DOHH2 (cell line): ENCODE measurements at regions not wholly inside any gene's neighbourhood (a gene's known extent, or its start where the extent isn't known, plus 50 kb on each side); places are given as distances from the start of the nearest gene placed in this dataset.

Experiments
- H3F3A ChIP-seq: fragments of 200-600 bp; sonication (generic), shearing (Covaris generic); 2 replicates; pipeline ENCODE4 v1.6.0; 2016; ENCODE audit warnings: antibody characterized with exemption, mild to moderate bottlenecking; ENCODE audit not compliant: control insufficient read depth, insufficient read depth
- H3K27ac ChIP-seq: fragments of 200-600 bp; sonication (generic); 2 replicates; pipeline ENCODE4 v1.5.1; 2014; ENCODE audit warnings: low read depth, mild to moderate bottlenecking, low read length, moderate library complexity
- H3K27me3 ChIP-seq: fragments of 200-600 bp; sonication (generic); 2 replicates; pipeline ENCODE4 v1.6.1; 2014; ENCODE audit warnings: mild to moderate bottlenecking, low read length, mixed read lengths; ENCODE audit not compliant: control insufficient read depth
- H3K36me3 ChIP-seq: fragments of 200-600 bp; sonication (generic); 2 replicates; pipeline ENCODE4 v1.6.1; 2014; ENCODE audit warnings: mild to moderate bottlenecking, low read length, moderate library complexity, mixed read lengths; ENCODE audit not compliant: control insufficient read depth
- H3K4me1 ChIP-seq: fragments of 200-600 bp; sonication (generic); 2 replicates; pipeline ENCODE4 v1.6.1; 2014; ENCODE audit warnings: mild to moderate bottlenecking, low read length, mixed read lengths; ENCODE audit not compliant: control insufficient read depth
- H3K4me2 ChIP-seq: fragments of 200-600 bp; sonication (generic); 2 replicates; pipeline ENCODE4 v1.6.0; 2014; ENCODE audit warnings: mild to moderate bottlenecking, low read length, moderate library complexity
- H3K4me3 ChIP-seq: fragments of 200-600 bp; sonication (generic); 2 replicates; pipeline ENCODE4 v1.5.1; 2014; ENCODE audit warnings: mild to moderate bottlenecking, low read length, mixed read lengths
- H3K79me2 ChIP-seq: fragments of 200-600 bp; sonication (generic); 2 replicates; pipeline ENCODE4 v1.6.1; 2014; ENCODE audit warnings: mild to moderate bottlenecking, low read length, mixed read lengths; ENCODE audit not compliant: control insufficient read depth
- H3K9me2 ChIP-seq: fragments of 200-600 bp; sonication (generic); replicated peaks from 2 replicates; pipeline ENCODE4 v1.6.1; 2014; ENCODE audit warnings: mild to moderate bottlenecking, low read length, mixed read lengths; ENCODE audit not compliant: control insufficient read depth
- H3K9me3 ChIP-seq: fragments of 200-600 bp; sonication (generic); 2 replicates; pipeline ENCODE4 v1.6.1; 2014; ENCODE audit warnings: antibody characterized with exemption, low read length, mixed read lengths; ENCODE audit not compliant: control insufficient read depth, insufficient read depth
- H4K20me1 ChIP-seq: fragments of 200-600 bp; sonication (generic); 2 replicates; pipeline ENCODE4 v1.6.0; 2014; ENCODE audit warnings: low read depth, mild to moderate bottlenecking, antibody characterized with exemption, low read length, moderate library complexity; ENCODE audit not compliant: control insufficient read depth, insufficient read depth
- EZH2phosphoT487 ChIP-seq: fragments of 200-600 bp; sonication (generic); IDR thresholded peaks from 2 replicates; pipeline ENCODE4 v1.6.1; 2017; ENCODE audit warnings: borderline replicate concordance, mild to moderate bottlenecking, antibody characterized with exemption, low read length, moderate library complexity, mixed read lengths
- TF ChIP-seq, protein P1 (sequence below): fragments of 200-600 bp; sonication (generic); IDR thresholded peaks from one replicate; pipeline ENCODE4 v1.5.1; 2014; ENCODE audit warnings: antibody characterized with exemption, mild to moderate bottlenecking, low read depth, low read length; ENCODE audit not compliant: poor library complexity, severe bottlenecking

GRCh38 chr6:147905711-147906110 is 397.2 kb downstream of the SAMD5 start:
- Histone ChIP-seq H3K36me3 (no peaks in the 10 kb centered on the region), H3K27me3 (no peaks in the 10 kb centered on the region), H4K20me1 (no peaks in the 10 kb centered on the region), H3K4me2 (no peak overlapping the region), H3K9me3 (no peaks in the 10 kb centered on the region), H3F3A (no peaks in the 10 kb centered on the region), H3K27ac (no peak overlapping the region), H3K9me2 (no peaks in the 10 kb centered on the region), H3K79me2 (no peaks in the 10 kb centered on the region), H3K4me1 (no peaks in the 10 kb centered on the region), H3K4me3 (no peak overlapping the region)
- no peak for TF ChIP-seq EZH2phosphoT487

DNA sequence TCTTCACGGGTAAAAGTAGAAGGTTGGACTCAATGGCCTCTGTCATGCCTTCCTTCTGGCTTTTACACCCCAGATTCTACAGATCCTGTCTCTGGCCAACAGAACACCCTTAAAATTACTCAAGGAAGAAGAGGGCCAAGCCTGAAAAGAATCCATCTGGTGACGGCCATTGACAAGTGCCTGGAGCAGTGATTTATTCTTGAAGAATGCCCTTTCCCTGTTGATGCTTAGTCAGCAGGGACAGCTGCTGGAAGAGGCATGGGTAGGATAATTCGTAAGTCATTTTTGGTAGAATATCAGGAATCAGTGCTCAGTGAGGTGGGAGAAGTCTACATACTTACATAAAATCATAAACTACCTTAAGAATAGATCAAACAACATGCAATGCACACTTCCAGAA is 397.9 kb downstream of the SAMD5 start:
- Histone ChIP-seq H3K9me2 (no peaks in the 10 kb centered on the region), H3K9me3 (no peaks in the 10 kb centered on the region), H3K4me1 (no peaks in the 10 kb centered on the region), H3F3A (no peaks in the 10 kb centered on the region), H3K27me3 (no peaks in the 10 kb centered on the region), H3K27ac (no peak overlapping the region), H3K79me2 (no peaks in the 10 kb centered on the region), H4K20me1 (no peaks in the 10 kb centered on the region), H3K4me2 (no peak overlapping the region), H3K36me3 (no peaks in the 10 kb centered on the region), H3K4me3 (no peak overlapping the region)
- TF ChIP-seq, protein P1, sequence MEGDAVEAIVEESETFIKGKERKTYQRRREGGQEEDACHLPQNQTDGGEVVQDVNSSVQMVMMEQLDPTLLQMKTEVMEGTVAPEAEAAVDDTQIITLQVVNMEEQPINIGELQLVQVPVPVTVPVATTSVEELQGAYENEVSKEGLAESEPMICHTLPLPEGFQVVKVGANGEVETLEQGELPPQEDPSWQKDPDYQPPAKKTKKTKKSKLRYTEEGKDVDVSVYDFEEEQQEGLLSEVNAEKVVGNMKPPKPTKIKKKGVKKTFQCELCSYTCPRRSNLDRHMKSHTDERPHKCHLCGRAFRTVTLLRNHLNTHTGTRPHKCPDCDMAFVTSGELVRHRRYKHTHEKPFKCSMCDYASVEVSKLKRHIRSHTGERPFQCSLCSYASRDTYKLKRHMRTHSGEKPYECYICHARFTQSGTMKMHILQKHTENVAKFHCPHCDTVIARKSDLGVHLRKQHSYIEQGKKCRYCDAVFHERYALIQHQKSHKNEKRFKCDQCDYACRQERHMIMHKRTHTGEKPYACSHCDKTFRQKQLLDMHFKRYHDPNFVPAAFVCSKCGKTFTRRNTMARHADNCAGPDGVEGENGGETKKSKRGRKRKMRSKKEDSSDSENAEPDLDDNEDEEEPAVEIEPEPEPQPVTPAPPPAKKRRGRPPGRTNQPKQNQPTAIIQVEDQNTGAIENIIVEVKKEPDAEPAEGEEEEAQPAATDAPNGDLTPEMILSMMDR = no peak
- TF ChIP-seq EZH2phosphoT487 = no peak

DNA sequence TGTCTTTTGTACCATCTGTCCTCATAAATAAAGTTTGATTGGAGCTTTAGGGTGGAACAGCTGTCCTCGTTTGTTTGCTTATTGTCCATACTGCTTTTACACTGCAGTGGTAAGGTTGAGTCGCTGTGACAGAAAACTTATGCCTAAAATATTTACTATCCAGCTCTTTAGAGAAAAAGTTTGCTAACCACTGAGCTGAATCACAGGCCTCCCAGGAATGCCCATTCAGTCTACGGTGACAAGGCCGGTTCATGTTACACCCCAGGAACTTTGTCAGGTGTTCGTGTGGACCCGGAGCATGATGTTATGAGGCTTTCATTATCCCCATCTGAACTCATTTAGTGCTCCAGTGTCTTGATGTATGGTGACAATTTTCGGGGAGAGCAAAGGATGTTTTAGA is 401.1 kb downstream of the SAMD5 start:
- H3K27ac ChIP-seq = no peak overlapping the region
- H3K4me1 ChIP-seq = no peaks in the 10 kb centered on the region
- no peaks in the 10 kb centered on the region for H3K79me2 ChIP-seq
- H3F3A ChIP-seq = no peaks in the 10 kb centered on the region
- no peak overlapping the region for H3K4me2 ChIP-seq
- no peak overlapping the region for H3K4me3 ChIP-seq
- no peaks in the 10 kb centered on the region for H3K36me3 ChIP-seq
- no peaks in the 10 kb centered on the region for H4K20me1 ChIP-seq
- no peaks in the 10 kb centered on the region for H3K9me2 ChIP-seq
- no peak for TF ChIP-seq EZH2phosphoT487
- TF ChIP-seq, protein P1 = no peak
- H3K9me3 ChIP-seq = no peaks in the 10 kb centered on the region
- H3K27me3 ChIP-seq = no peaks in the 10 kb centered on the region

GRCh38 chr6:147910281-147910680 is 401.8 kb downstream of the SAMD5 start:
- no peak overlapping the region for H3K27ac ChIP-seq
- H3K79me2 ChIP-seq = no peaks in the 10 kb centered on the region
- no peak overlapping the region for H3K4me2 ChIP-seq
- H3K4me3 ChIP-seq = no peak overlapping the region
- no peaks in the 10 kb centered on the region for H3K9me3 ChIP-seq
- no peaks in the 10 kb centered on the region for H4K20me1 ChIP-seq
- TF ChIP-seq EZH2phosphoT487 = no peak
- TF ChIP-seq, protein P1 = no peak
- H3F3A ChIP-seq = no peaks in the 10 kb centered on the region
- H3K4me1 ChIP-seq = no peaks in the 10 kb centered on the region
- no peaks in the 10 kb centered on the region for H3K36me3 ChIP-seq
- H3K27me3 ChIP-seq = no peaks in the 10 kb centered on the region
- H3K9me2 ChIP-seq = no peaks in the 10 kb centered on the region
